ENCODE measurements at regions not wholly inside any gene's neighbourhood (a gene's known extent, or its start where the extent isn't known, plus 50 kb on each side); places are given as distances from the start of the nearest gene placed in this dataset.
"Not testable (repeated sequence)": the region's sequence is repeated elsewhere in the genome, so short reads cannot be mapped to it uniquely, and the experiment has no call there.

GRCh38 chr15:19903281-19903680 lies 638.3 kb downstream of the GOLGA6L6 start:
- H3K36me3 ChIP-seq, H3K9me3 ChIP-seq, H3K27me3 ChIP-seq: not testable (repeated sequence)

DNA sequence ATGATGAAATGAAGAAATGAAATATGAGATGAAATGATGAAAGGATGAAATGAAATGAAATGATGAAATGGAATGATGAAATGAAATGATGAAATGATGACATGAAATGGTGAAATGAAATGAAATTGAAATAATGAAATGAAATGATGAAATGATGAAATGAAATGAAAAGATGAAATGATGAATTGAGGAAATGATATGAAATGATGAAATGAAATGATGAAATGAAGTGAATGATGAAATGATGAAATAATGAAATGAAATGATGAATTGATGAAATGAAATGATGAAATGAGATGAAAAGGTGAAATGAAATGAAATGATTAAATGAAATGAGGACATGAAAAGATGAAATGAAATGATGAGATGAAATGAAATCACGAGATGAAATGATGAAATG lies 639.2 kb downstream of the GOLGA6L6 start:
- H3K9me3 ChIP-seq, H3K36me3 ChIP-seq, H3K27me3 ChIP-seq, DNase-seq, H3K4me3 ChIP-seq: not testable (repeated sequence)

More at GRCh38 chr15:19903281-19903680, 638.3 kb downstream of the GOLGA6L6 start:
- H3K4me3 ChIP-seq, DNase-seq: not testable (repeated sequence)

DNA sequence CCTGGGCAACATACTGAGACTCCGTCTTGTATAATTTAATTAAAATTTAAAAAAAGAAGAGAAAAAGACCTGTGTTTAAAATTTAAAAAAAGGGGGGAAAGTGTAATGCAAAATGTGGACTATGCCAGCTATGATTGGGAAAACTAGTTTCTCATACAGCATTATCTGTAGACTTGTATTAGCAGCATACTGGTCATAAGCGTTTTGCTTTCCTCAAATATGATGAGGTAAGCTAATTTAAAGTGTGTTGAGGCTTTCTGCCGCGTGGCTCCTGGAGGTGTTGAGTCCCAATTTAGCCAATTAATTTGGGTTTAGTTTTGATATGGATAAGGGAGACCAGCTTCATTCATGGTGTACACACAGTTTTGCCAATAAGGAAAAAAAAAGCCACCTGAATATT lies 640.2 kb downstream of the GOLGA6L6 start:
- not testable (repeated sequence) for H3K4me3 ChIP-seq, H3K36me3 ChIP-seq, H3K9me3 ChIP-seq, DNase-seq, H3K27me3 ChIP-seq

DNA sequence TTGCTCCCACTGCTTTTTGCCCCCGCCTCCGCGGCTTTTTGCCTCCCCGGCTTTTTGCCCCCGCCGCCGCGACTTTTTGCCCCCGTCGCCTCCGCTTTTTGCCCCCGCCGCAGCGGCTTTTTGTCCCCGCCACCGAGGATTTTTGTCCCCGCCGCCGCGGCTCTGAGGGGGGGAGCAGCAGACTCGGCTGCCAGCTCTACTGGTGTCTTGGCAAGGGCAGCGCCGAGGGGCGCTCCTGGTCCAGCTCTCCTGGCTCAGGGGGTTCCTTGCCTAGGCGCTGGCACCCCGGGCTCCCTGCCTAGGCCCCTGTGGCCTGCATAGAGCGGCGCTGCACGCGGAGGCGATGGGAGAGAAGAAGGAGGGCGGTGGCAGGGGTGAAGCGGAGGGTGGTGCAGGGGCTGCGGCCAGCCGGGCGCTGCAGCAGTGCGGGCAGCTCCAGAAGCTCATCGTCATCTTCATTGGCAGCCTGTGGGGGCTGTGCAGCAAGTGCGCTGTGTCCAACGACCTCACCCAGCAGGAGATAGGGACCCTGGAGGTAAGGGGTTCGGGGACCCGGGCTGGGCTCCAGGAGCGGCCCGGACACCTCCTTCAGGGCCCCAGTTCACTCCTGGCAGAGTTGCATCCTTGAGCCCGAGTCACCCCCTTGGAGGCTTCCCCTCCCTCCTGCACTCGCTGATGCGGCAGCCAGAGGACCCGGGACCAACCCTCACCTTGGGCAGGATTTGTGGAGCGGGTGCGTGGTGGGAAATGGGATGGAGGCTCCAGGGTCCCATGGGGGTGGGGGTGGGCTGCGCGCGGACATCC lies 642.4 kb downstream of the GOLGA6L6 start:
- no peak for DNase-seq

GRCh38 chr15:19888811-19889210 lies 652.8 kb downstream of the GOLGA6L6 start:
- not testable (repeated sequence) for H3K4me3 ChIP-seq, H3K9me3 ChIP-seq, DNase-seq, H3K36me3 ChIP-seq, H3K27me3 ChIP-seq

More for the DNA sequence above, 642.4 kb downstream of the GOLGA6L6 start:
- Histone ChIP-seq H3K36me3 (no peaks in the 10 kb centered on the region), H3K4me3 (no peak overlapping the region), H3K27me3 (no peaks in the 10 kb centered on the region), H3K9me3 (no peaks in the 10 kb centered on the region)

DNA sequence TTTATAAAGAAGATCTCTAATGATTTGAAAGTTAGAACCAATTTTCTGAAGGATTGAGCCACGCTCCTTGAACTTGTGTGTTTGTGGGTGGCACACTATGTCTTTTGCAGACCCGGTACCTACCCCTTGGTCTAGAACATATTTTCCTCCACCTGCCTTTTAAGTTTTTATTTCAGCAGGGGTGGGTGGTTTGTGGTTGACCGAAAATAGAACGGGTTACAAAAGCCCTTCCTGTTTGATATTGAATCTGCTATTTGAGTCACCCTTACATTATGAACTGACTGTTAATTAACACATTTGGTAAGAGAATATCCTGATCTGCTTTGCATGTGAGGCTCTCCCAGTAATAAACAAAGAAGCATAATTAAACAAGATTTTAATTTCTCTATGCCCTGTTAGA lies 697.5 kb downstream of the GOLGA6L6 start:
- H3K27me3 ChIP-seq, H3K4me3 ChIP-seq, H3K9me3 ChIP-seq, DNase-seq, H3K36me3 ChIP-seq: not testable (repeated sequence)
